T-cell (primary cell): ENCODE measurements at regions not wholly inside any gene's neighbourhood (a gene's known extent, or its start where the extent isn't known, plus 50 kb on each side); places are given as distances from the start of the nearest gene placed in this dataset.

Source experiments
- ATAC-seq, 4 experiments: fragments of 200-7000 bp in 3 of 4; fragments of 150-1000 bp in 1 of 4; cut with Tn5 transposase; replicated peaks in 1 of 4; 1 replicate in 3 of 4; 2 replicates in 1 of 4; pipeline ENCODE4 v1.10.0; 2021; ENCODE audit warnings: moderate library complexity in 3 of 4, mild to moderate bottlenecking in 2 of 4, moderate number of reproducible peaks in 1 of 4
- CTCF ChIA-PET, 2 donors: fragments of 300-600 bp; sonication (Branson Sonifier 250); formaldehyde crosslinking; loops; one replicate each; lab custom pipeline; 2022; ENCODE audit warnings: antibody characterized with exemption in 2 of 2; lab: Charles Lee
- POLR2A ChIA-PET, 2 donors: fragments of 300-600 bp; sonication (Branson Sonifier 250); formaldehyde crosslinking; loops; one replicate each; lab custom pipeline; 2022; ENCODE audit warnings: antibody characterized with exemption in 2 of 2; lab: Charles Lee
- DNase-seq, 35 experiments: peaks; one replicate each; pipeline versions ENCODE4 v3.0.0 to v3.0.0-alpha.2; 2013 to 2023
- H3K27ac ChIP-seq: one replicate; pipeline ENCODE4 v1.5.1; 2013; ENCODE audit warnings: low read length
- H3K27me3 ChIP-seq, 2 experiments: replicated peaks in 1 of 2; 1 replicate in 1 of 2; 2 replicates in 1 of 2; pipeline versions ENCODE4 v1.6.1 to v1.7.0; 2013; ENCODE audit warnings: low read length in 1 of 2, mixed read lengths in 1 of 2; ENCODE audit not compliant: control insufficient read depth in 2 of 2, insufficient read depth in 2 of 2; ENCODE audit errors: extremely low read depth in 1 of 2
- H3K36me3 ChIP-seq, 2 donors: 1 replicate in 1 of 2; 2 replicates in 1 of 2; pipeline versions ENCODE4 v1.6.1 to v1.7.0; 2013; ENCODE audit warnings: low read length in 1 of 2; ENCODE audit not compliant: control insufficient read depth in 2 of 2, insufficient read depth in 1 of 2; ENCODE audit errors: extremely low read depth in 1 of 2
- H3K4me1 ChIP-seq, 2 experiments: 1 replicate in 1 of 2; 2 replicates in 1 of 2; pipeline versions ENCODE4 v1.6.1 to v1.7.0; 2013; ENCODE audit warnings: low read length in 2 of 2, mixed read lengths in 1 of 2; ENCODE audit not compliant: insufficient read depth in 2 of 2, control insufficient read depth in 1 of 2; ENCODE audit errors: extremely low read depth in 1 of 2
- H3K4me3 ChIP-seq, 2 donors: 1 replicate in 1 of 2; 2 replicates in 1 of 2; pipeline versions ENCODE4 v1.5.1 to v1.7.0; 2013; ENCODE audit warnings: mild to moderate bottlenecking in 2 of 2, low read length in 1 of 2, moderate library complexity in 1 of 2; ENCODE audit not compliant: control insufficient read depth in 1 of 2; ENCODE audit errors: extremely low read depth in 1 of 2
- H3K9me3 ChIP-seq: 2 replicates; pipeline ENCODE4 v1.7.0; 2013
- H3K27ac Mint-ChIP-seq, 2 donors: one replicate each; pipeline ENCODE4 v1.8.0; 2020 to 2021; ENCODE audit warnings: mild to moderate bottlenecking in 2 of 2, mixed read lengths in 2 of 2
- H3K27me3 Mint-ChIP-seq, 2 donors: one replicate each; pipeline ENCODE4 v1.8.0; 2021 to 2022; ENCODE audit warnings: mixed read lengths in 2 of 2
- H3K36me3 Mint-ChIP-seq: one replicate; pipeline ENCODE4 v1.8.0; 2021; ENCODE audit warnings: mixed read lengths
- H3K4me1 Mint-ChIP-seq, 3 donors: one replicate each; pipeline ENCODE4 v1.8.0; 2020 to 2022; ENCODE audit warnings: mixed read lengths in 3 of 3, mild to moderate bottlenecking in 1 of 3
- H3K4me3 Mint-ChIP-seq, 3 donors: one replicate each; pipeline ENCODE4 v1.8.0; 2020 to 2022; ENCODE audit warnings: mild to moderate bottlenecking in 3 of 3, mixed read lengths in 3 of 3, moderate library complexity in 3 of 3
- H3K9me3 Mint-ChIP-seq, 3 donors: one replicate each; pipeline ENCODE4 v1.8.0; 2020 to 2022; ENCODE audit warnings: mixed read lengths in 3 of 3
- WGBS: methylation state at CpG from one replicate; pipeline ENCODE4 v1.1.5; 2013; ENCODE audit warnings: missing lambda C conversion rate; ENCODE audit not compliant: insufficient coverage; 5-methylcytosine and 5-hydroxymethylcytosine counted together

GRCh38 chr1:58409336-58409735 is 137.2 kb downstream of the OMA1 start:
- no peaks in the 10 kb centered on the region for H3K9me3 Mint-ChIP-seq
- POLR2A ChIA-PET = no interaction called here

GRCh38 chr1:58406301-58407071 is 140.0 kb downstream of the OMA1 start:
- no peak overlapping the region for H3K4me3 ChIP-seq
- DNase-seq (no peak), ATAC-seq (no peak)
- no peaks in the 10 kb centered on the region for H3K4me1 ChIP-seq
- no peaks in the 10 kb centered on the region for H3K4me1 Mint-ChIP-seq
- peaks cover 7 to 16% of the 10 kb centered on the region in 2 donors for H3K27me3 Mint-ChIP-seq
- ChIA-PET POLR2A (interaction anchor here in 1 of 2 donors (0.6 kb wide), 1 partner anchor 1097 kb away, joined by 7 read pairs; no protein-coding TSS in a partner anchor), CTCF (no interaction called here)
- no peaks in the 10 kb centered on the region for H3K9me3 Mint-ChIP-seq
- no peaks in the 10 kb centered on the region for H3K9me3 ChIP-seq
- peaks cover 4% of the 10 kb centered on the region for H3K36me3 Mint-ChIP-seq
- H3K4me3 Mint-ChIP-seq = no peak overlapping the region
- H3K36me3 ChIP-seq = no peaks in the 10 kb centered on the region
- no peak overlapping the region for H3K27ac Mint-ChIP-seq
- H3K27ac ChIP-seq = no peak overlapping the region
- WGBS = 100% methylated on average over 5 of the region's 12 CpGs
- H3K27me3 ChIP-seq = no peaks in the 10 kb centered on the region

More at GRCh38 chr1:58409336-58409735, 137.2 kb downstream of the OMA1 start:
- no peak overlapping the region for H3K27ac ChIP-seq
- Mint-ChIP-seq H3K27me3 (peaks cover 7 to 11% of the 10 kb centered on the region in 2 donors), H3K27ac (no peak overlapping the region), H3K36me3 (peaks cover 4% of the 10 kb centered on the region), H3K4me1 (no peaks in the 10 kb centered on the region), H3K4me3 (no peak overlapping the region)
- ATAC-seq = no peak
- no peaks in the 10 kb centered on the region for H3K27me3 ChIP-seq
- H3K9me3 ChIP-seq = no peaks in the 10 kb centered on the region
- no peak for DNase-seq
- H3K36me3 ChIP-seq = no peaks in the 10 kb centered on the region
- CTCF ChIA-PET = no interaction called here
- no CpG with 5 or more reads among the region's 6 CpGs for WGBS
- no peaks in the 10 kb centered on the region for H3K4me1 ChIP-seq
- H3K4me3 ChIP-seq = no peak overlapping the region

GRCh38 chr1:58405660-58406059 is 140.9 kb downstream of the OMA1 start:
- H3K4me1 ChIP-seq = no peaks in the 10 kb centered on the region
- Mint-ChIP-seq H3K9me3 (no peaks in the 10 kb centered on the region), H3K27me3 (peaks cover 8 to 16% of the 10 kb centered on the region in 2 donors), H3K4me3 (no peak overlapping the region), H3K4me1 (no peaks in the 10 kb centered on the region), H3K36me3 (peaks cover 4% of the 10 kb centered on the region), H3K27ac (no peak overlapping the region)
- H3K27ac ChIP-seq = no peak overlapping the region
- no peaks in the 10 kb centered on the region for H3K36me3 ChIP-seq
- CTCF ChIA-PET = no interaction called here
- H3K4me3 ChIP-seq = no peak overlapping the region
- WGBS = 91% methylated on average over 4 of the region's 4 CpGs
- no peaks in the 10 kb centered on the region for H3K27me3 ChIP-seq
- POLR2A ChIA-PET = no interaction called here
- ATAC-seq = no peak
- no peak for DNase-seq
- no peaks in the 10 kb centered on the region for H3K9me3 ChIP-seq

- Histone ChIP-seq H3K27me3 (no peaks in the 10 kb centered on the region), H3K4me3 (no peak overlapping the region), H3K4me1 (no peaks in the 10 kb centered on the region), H3K9me3 (no peaks in the 10 kb centered on the region), H3K27ac (no peak overlapping the region), H3K36me3 (no peaks in the 10 kb centered on the region)
- Mint-ChIP-seq H3K27ac (no peak overlapping the region), H3K4me1 (no peaks in the 10 kb centered on the region), H3K4me3 (no peak overlapping the region), H3K27me3 (peaks cover 8 to 16% of the 10 kb centered on the region in 2 donors), H3K9me3 (no peaks in the 10 kb centered on the region), H3K36me3 (peaks cover 4% of the 10 kb centered on the region)
- CTCF ChIA-PET = no interaction called here
- DNase-seq (no peak), ATAC-seq (no peak)
- POLR2A ChIA-PET = no interaction called here
- 79% methylated on average over 1 of the region's 1 CpG for WGBS
Measured at GRCh38 chr1:58403894-58404293, 142.6 kb downstream of the OMA1 start.

GRCh38 chr1:58402444-58402843 is 144.1 kb downstream of the OMA1 start:
- ChIA-PET POLR2A (no interaction called here), CTCF (no interaction called here)
- Mint-ChIP-seq H3K9me3 (no peaks in the 10 kb centered on the region), H3K4me1 (no peaks in the 10 kb centered on the region), H3K4me3 (no peak overlapping the region), H3K27ac (no peak overlapping the region), H3K27me3 (peaks cover 5 to 15% of the 10 kb centered on the region in 2 donors), H3K36me3 (peaks cover 4% of the 10 kb centered on the region)
- 67% methylated on average over 1 of the region's 6 CpGs for WGBS
- Histone ChIP-seq H3K27me3 (no peaks in the 10 kb centered on the region), H3K4me1 (no peaks in the 10 kb centered on the region), H3K36me3 (no peaks in the 10 kb centered on the region), H3K9me3 (no peaks in the 10 kb centered on the region), H3K27ac (no peak overlapping the region), H3K4me3 (no peak overlapping the region)
- ATAC-seq (no peak), DNase-seq (no peak)

- Histone ChIP-seq H3K36me3 (no peaks in the 10 kb centered on the region), H3K4me1 (no peaks in the 10 kb centered on the region), H3K4me3 (no peak overlapping the region), H3K9me3 (no peaks in the 10 kb centered on the region), H3K27me3 (no peaks in the 10 kb centered on the region), H3K27ac (no peak overlapping the region)
- Mint-ChIP-seq H3K9me3 (no peaks in the 10 kb centered on the region), H3K27ac (no peak overlapping the region), H3K27me3 (peaks cover 4 to 12% of the 10 kb centered on the region in 2 donors), H3K4me3 (no peak overlapping the region), H3K36me3 (peaks cover 4% of the 10 kb centered on the region), H3K4me1 (no peaks in the 10 kb centered on the region)
- POLR2A ChIA-PET = no interaction called here
- WGBS = 100% methylated on average over 1 of the region's 6 CpGs
- CTCF ChIA-PET = no interaction called here
- no peak for DNase-seq
- ATAC-seq = no peak
Measured at GRCh38 chr1:58401991-58402390, 144.5 kb downstream of the OMA1 start.
